Loucy (cell line): ENCODE measurements at regions not wholly inside any gene's neighbourhood (a gene's known extent, or its start where the extent isn't known, plus 50 kb on each side); places are given as distances from the start of the nearest gene placed in this dataset.

Experiments
- EZH2phosphoT487 ChIP-seq: fragments of 200-600 bp; IDR thresholded peaks from 2 replicates; pipeline ENCODE4 v1.6.1; 2018; ENCODE audit warnings: antibody characterized with exemption, mild to moderate bottlenecking, moderate library complexity, borderline replicate concordance
- TF ChIP-seq, protein P1 (sequence below): fragments of 200-600 bp; sonication (generic); conservative IDR thresholded peaks from 2 replicates; pipeline ENCODE4 v1.5.1; 2014; ENCODE audit warnings: mild to moderate bottlenecking, antibody characterized with exemption, low read length

DNA sequence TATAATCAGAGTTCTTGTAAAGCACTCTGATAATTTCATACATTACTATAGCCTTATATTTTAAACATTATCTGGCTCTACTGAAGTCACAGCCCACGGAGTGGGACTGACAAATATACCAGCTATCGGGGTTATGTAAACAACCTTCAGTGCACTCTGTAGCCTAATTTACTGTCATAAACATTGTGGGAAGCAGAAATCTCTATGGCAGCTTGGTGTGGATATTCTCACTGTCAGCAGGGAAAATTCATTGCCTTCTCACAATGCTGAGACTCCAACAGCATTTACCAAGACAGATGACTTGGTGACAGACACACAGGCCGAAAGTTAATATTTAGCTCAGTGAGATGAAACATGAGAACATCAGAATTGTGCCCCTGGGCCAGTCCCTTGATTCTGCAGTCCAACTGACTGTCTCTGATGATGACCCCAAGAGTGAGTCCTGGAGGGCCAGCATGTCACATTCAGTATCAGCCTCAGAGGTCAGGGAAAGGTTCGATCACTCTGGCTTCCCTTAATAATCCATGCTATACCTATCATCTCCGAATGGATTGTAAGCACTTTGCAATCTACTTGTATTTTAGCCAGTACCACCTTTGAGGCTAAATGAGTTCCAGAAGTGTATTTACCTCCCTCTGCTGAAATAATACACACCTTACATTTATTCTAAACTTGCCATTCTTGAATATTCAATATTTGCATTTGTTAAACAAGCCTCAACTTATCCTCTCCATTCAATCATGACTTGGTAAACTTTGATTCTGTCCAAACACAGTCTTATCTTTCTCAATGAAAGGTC, 146.2 kb upstream of the OSR1 start:
- TF ChIP-seq, protein P1, sequence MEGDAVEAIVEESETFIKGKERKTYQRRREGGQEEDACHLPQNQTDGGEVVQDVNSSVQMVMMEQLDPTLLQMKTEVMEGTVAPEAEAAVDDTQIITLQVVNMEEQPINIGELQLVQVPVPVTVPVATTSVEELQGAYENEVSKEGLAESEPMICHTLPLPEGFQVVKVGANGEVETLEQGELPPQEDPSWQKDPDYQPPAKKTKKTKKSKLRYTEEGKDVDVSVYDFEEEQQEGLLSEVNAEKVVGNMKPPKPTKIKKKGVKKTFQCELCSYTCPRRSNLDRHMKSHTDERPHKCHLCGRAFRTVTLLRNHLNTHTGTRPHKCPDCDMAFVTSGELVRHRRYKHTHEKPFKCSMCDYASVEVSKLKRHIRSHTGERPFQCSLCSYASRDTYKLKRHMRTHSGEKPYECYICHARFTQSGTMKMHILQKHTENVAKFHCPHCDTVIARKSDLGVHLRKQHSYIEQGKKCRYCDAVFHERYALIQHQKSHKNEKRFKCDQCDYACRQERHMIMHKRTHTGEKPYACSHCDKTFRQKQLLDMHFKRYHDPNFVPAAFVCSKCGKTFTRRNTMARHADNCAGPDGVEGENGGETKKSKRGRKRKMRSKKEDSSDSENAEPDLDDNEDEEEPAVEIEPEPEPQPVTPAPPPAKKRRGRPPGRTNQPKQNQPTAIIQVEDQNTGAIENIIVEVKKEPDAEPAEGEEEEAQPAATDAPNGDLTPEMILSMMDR: no peak
- no peak for TF ChIP-seq EZH2phosphoT487
